HCT116 (cell line): ENCODE measurements at regions not wholly inside any gene's neighbourhood (a gene's known extent, or its start where the extent isn't known, plus 50 kb on each side); places are given as distances from the start of the nearest gene placed in this dataset.

Source experiments
- ATAC-seq: fragments of 200-7000 bp; cut with Tn5 transposase; 2 replicates; pipeline ENCODE4 v1.9.1; 2020; ENCODE audit warnings: mild to moderate bottlenecking, moderate library complexity
- BruUV-seq: library from RNA; stranded (reverse); fragments of 400-500 nt; replicated peaks from 2 replicates; lab custom pipeline; 2021; lab: Mats Ljungman, UMichigan
- CTCF ChIA-PET: fragments of 300-600 bp; sonication (Branson Sonifier 250); formaldehyde crosslinking; loops from one replicate; lab custom pipeline; 2021; ENCODE audit warnings: antibody characterized with exemption; lab: Charles Lee
- POLR2A ChIA-PET: fragments of 300-600, 350-600 bp; sonication (Branson Sonifier 250); formaldehyde crosslinking; loops from one replicate; lab custom pipeline; 2021; ENCODE audit warnings: antibody characterized with exemption; lab: Charles Lee
- RAD21 ChIA-PET, 2 experiments: fragments of 300-600 bp; sonication (Branson Sonifier 250); formaldehyde crosslinking; loops; one replicate each; lab custom pipeline; 2023; ENCODE audit warnings: low total read pairs in 2 of 2; ENCODE audit not compliant: uncharacterized antibody in 2 of 2, unreplicated experiment in 2 of 2, low non-redundant PET in 1 of 2; lab: Charles Lee
- DNase-seq: peaks from one replicate; pipeline ENCODE4 v3.0.0-alpha.2; 2010; ENCODE audit warnings: low read depth, low spot score
- H2AFZ ChIP-seq: fragments of 200-600 bp; shearing (Covaris generic), sonication (generic); 2 replicates; pipeline ENCODE4 v1.6.1; 2017; ENCODE audit warnings: low read depth, mixed run types, mixed read lengths, antibody characterized with exemption, low read length; ENCODE audit not compliant: poor library complexity, severe bottlenecking
- H3K27ac ChIP-seq: 2 replicates; pipeline ENCODE4 v1.5.1; 2012; ENCODE audit warnings: low read depth, low read length
- H3K27me3 ChIP-seq: fragments of 200-600 bp; sonication (generic); 2 replicates; pipeline ENCODE4 v1.6.1; 2016; ENCODE audit warnings: mixed run types, low read length, mixed read lengths; ENCODE audit not compliant: insufficient read depth
- H3K36me3 ChIP-seq, 2 experiments: fragments of 200-500 bp in 1 of 2; fragments of 200-600 bp in 1 of 2; sonication (Bioruptor generic) in 1 of 2; sonication (generic) in 1 of 2; 2 replicates each; pipeline versions ENCODE4 v1.5.1 to v1.6.1; 2014 to 2016; ENCODE audit warnings: low read length in 2 of 2, inconsistent platforms in 1 of 2, mixed read lengths in 1 of 2, mixed run types in 1 of 2; ENCODE audit not compliant: insufficient read depth in 2 of 2, control insufficient read depth in 1 of 2
- H3K4me1 ChIP-seq, 2 experiments: fragments of 200-600 bp in 1 of 2; sonication (generic) in 1 of 2; 2 replicates each; pipeline versions ENCODE4 v1.5.1 to v1.6.1; 2012 to 2017; ENCODE audit warnings: low read length in 2 of 2, inconsistent platforms in 1 of 2, mild to moderate bottlenecking in 1 of 2, mixed read lengths in 1 of 2, mixed run types in 1 of 2, moderate library complexity in 1 of 2; ENCODE audit not compliant: insufficient read depth in 2 of 2, control insufficient read depth in 1 of 2
- H3K4me2 ChIP-seq: fragments of 200-600 bp; sonication (generic); 2 replicates; pipeline ENCODE4 v1.6.1; 2017; ENCODE audit warnings: mixed run types, low read length, mixed read lengths
- H3K4me3 ChIP-seq, 2 experiments: fragments of 200-600 bp in 1 of 2; sonication (generic) in 1 of 2; replicated peaks in 1 of 2; 2 replicates each; pipeline ENCODE4 v1.5.1; 2011 to 2016; ENCODE audit warnings: low read length in 2 of 2, control low read depth in 1 of 2, low read depth in 1 of 2, mild to moderate bottlenecking in 1 of 2, mixed read lengths in 1 of 2, mixed run types in 1 of 2
- H3K79me2 ChIP-seq: fragments of 200-600 bp; sonication (generic); 2 replicates; pipeline ENCODE4 v1.6.1; 2017; ENCODE audit warnings: mild to moderate bottlenecking, mixed run types, low read length, moderate library complexity, mixed read lengths; ENCODE audit not compliant: insufficient read depth
- H3K9ac ChIP-seq: fragments of 200-600 bp; sonication (generic); 2 replicates; pipeline ENCODE4 v1.6.1; 2016; ENCODE audit warnings: low read length, mixed read lengths
- H3K9me2 ChIP-seq: fragments of 200-600 bp; sonication (generic), shearing (Covaris generic); 2 replicates; pipeline ENCODE4 v1.6.1; 2017; ENCODE audit warnings: mixed run types, mild to moderate bottlenecking, moderate library complexity; ENCODE audit not compliant: insufficient read depth
- H3K9me3 ChIP-seq, 2 experiments: fragments of 200-500 bp in 1 of 2; fragments of 200-600 bp in 1 of 2; sonication (Bioruptor generic) in 1 of 2; sonication (generic) in 1 of 2; 2 replicates each; pipeline ENCODE4 v1.6.1; 2014 to 2017; ENCODE audit warnings: low read length in 2 of 2, mixed read lengths in 2 of 2, inconsistent platforms in 1 of 2, low read depth in 1 of 2, mild to moderate bottlenecking in 1 of 2, mixed run types in 1 of 2, moderate library complexity in 1 of 2; ENCODE audit not compliant: control insufficient read depth in 1 of 2, insufficient read depth in 1 of 2
- H4K20me1 ChIP-seq: fragments of 200-600 bp; sonication (generic), shearing (Covaris generic); 2 replicates; pipeline ENCODE4 v1.6.1; 2017; ENCODE audit warnings: mixed run types, mild to moderate bottlenecking, moderate library complexity; ENCODE audit not compliant: insufficient read depth
- CBX3 ChIP-seq: IDR thresholded peaks from 2 replicates; pipeline ENCODE4 v1.6.1; 2012; ENCODE audit warnings: low read depth
- EGR1 ChIP-seq: IDR thresholded peaks from 2 replicates; pipeline ENCODE4 v1.6.1; 2012; ENCODE audit warnings: low read depth
- ELF1 ChIP-seq: IDR thresholded peaks from 2 replicates; pipeline ENCODE4 v1.6.1; 2012; ENCODE audit warnings: low read depth, borderline replicate concordance
- EZH2phosphoT487 ChIP-seq: fragments of 200-600 bp; IDR thresholded peaks from 2 replicates; pipeline ENCODE4 v1.6.1; 2018; ENCODE audit warnings: antibody characterized with exemption, borderline replicate concordance
- FOSL1 ChIP-seq: IDR thresholded peaks from 2 replicates; pipeline ENCODE4 v1.6.1; 2012; ENCODE audit warnings: low read depth
- JUND ChIP-seq: IDR thresholded peaks from 2 replicates; pipeline ENCODE4 v1.6.1; 2012
- POLR2A ChIP-seq: IDR thresholded peaks from 2 replicates; pipeline ENCODE4 v1.7.0; 2011; ENCODE audit warnings: borderline replicate concordance; ENCODE audit not compliant: insufficient read depth, insufficient read length; ENCODE audit errors: extremely low read depth
- POLR2AphosphoS5 ChIP-seq: IDR thresholded peaks from 2 replicates; pipeline ENCODE4 v1.6.1; 2011; ENCODE audit warnings: mild to moderate bottlenecking, low read depth, low read length, moderate library complexity
- RAD21 ChIP-seq: IDR thresholded peaks from 2 replicates; pipeline ENCODE4 v1.6.1; 2012; ENCODE audit warnings: low read depth, mild to moderate bottlenecking
- SIN3A ChIP-seq: IDR thresholded peaks from 2 replicates; pipeline ENCODE4 v1.6.1; 2012; ENCODE audit warnings: low read depth
- SP1 ChIP-seq: IDR thresholded peaks from 2 replicates; pipeline ENCODE4 v1.6.1; 2012; ENCODE audit warnings: low read depth
- TCF7L2 ChIP-seq: IDR thresholded peaks from 2 replicates; pipeline ENCODE4 v1.7.0; 2011; ENCODE audit warnings: borderline replicate concordance, inconsistent platforms; ENCODE audit not compliant: insufficient read depth, insufficient read length; ENCODE audit errors: extremely low read depth
- YY1 ChIP-seq: IDR thresholded peaks from 2 replicates; pipeline ENCODE4 v1.6.1; 2011; ENCODE audit warnings: low read length, low read depth, moderate library complexity, mild to moderate bottlenecking; ENCODE audit not compliant: insufficient replicate concordance; ENCODE audit errors: extremely low read depth
- ZFX ChIP-seq: fragments of 450-650 bp; IDR thresholded peaks from 2 replicates; pipeline ENCODE4 v1.6.1; 2017
- ZNF274 ChIP-seq: fragments of 200-500 bp; sonication (Bioruptor generic); IDR thresholded peaks from 2 replicates; pipeline ENCODE4 v1.6.1; 2014; ENCODE audit warnings: mild to moderate bottlenecking, low read depth, low read length, inconsistent platforms
- intact Hi-C: fragments of 100-400 bp; cut with micrococcal nuclease; formaldehyde crosslinking; loops from 2 replicates; pipeline ENCODE4 v1.10.0; 2022
- TF ChIP-seq, protein P1 (sequence below): IDR thresholded peaks from 2 replicates; pipeline ENCODE4 v1.6.1; 2012
- TF ChIP-seq, protein P2 (sequence below): IDR thresholded peaks from 2 replicates; pipeline ENCODE4 v1.6.1; 2012; ENCODE audit warnings: low read depth
- TF ChIP-seq, protein P3 (sequence below), 3 experiments: fragments of 200-600 bp in 1 of 3; sonication (generic) in 1 of 3; IDR thresholded peaks in 2 of 3; conservative IDR thresholded peaks in 1 of 3; 2 replicates each; pipeline ENCODE4 v1.5.1; 2012 to 2017; ENCODE audit warnings: low read depth in 2 of 3, low read length in 2 of 3, antibody characterized with exemption in 1 of 3, borderline replicate concordance in 1 of 3, control low read depth in 1 of 3, mild to moderate bottlenecking in 1 of 3, mixed read lengths in 1 of 3, mixed run types in 1 of 3, moderate library complexity in 1 of 3; ENCODE audit not compliant: insufficient read depth in 1 of 3
- TF ChIP-seq, protein P4 (sequence below): IDR thresholded peaks from 2 replicates; pipeline ENCODE4 v1.6.1; 2012
- TF ChIP-seq, protein P5 (sequence below): IDR thresholded peaks from 2 replicates; pipeline ENCODE4 v1.6.1; 2011; ENCODE audit warnings: mild to moderate bottlenecking, low read length, moderate library complexity; ENCODE audit not compliant: insufficient replicate concordance; ENCODE audit errors: extremely low read depth

DNA sequence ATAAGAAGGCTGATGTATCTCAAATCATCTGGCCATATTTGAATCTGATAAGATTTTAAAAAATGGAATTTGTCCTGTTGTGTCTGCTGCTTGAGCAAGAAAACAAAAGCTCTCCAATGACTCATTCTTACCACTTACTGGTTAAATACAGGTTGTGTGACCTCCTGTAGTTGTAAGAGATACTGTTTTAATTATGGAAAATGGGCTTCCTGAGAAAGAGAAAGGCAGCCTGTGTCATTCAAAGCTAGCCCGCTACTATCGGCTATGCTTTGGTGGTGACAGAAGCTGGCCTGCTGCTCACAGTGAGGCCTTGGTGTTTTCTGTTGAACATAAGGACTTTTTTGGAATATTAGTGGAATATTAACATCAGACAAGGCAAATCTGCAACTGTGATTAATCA, 1722.1 kb upstream of the PCDH10 start:
- no peaks in the 10 kb centered on the region for H3K27me3 ChIP-seq
- no peak overlapping the region for H3K4me2 ChIP-seq
- no TSS peak for BruUV-seq
- H4K20me1 ChIP-seq = no peaks in the 10 kb centered on the region
- no peak overlapping the region for H3K27ac ChIP-seq
- no peaks in the 10 kb centered on the region for H3K9me3 ChIP-seq
- no peak overlapping the region for H3K4me3 ChIP-seq
- ChIA-PET CTCF (no interaction called here), POLR2A (no interaction called here), RAD21 (no interaction called here)
- intact Hi-C loops = no loop called here
- no peak overlapping the region for H2AFZ ChIP-seq
- H3K9ac ChIP-seq = no peak overlapping the region
- no peaks in the 10 kb centered on the region for H3K9me2 ChIP-seq
- no peak for TF ChIP-seq POLR2A
- no peak for TF ChIP-seq TCF7L2
- TF ChIP-seq SP1 = no peak
- TF ChIP-seq POLR2AphosphoS5 = no peak
- TF ChIP-seq RAD21 = no peak
- TF ChIP-seq, protein P1, sequence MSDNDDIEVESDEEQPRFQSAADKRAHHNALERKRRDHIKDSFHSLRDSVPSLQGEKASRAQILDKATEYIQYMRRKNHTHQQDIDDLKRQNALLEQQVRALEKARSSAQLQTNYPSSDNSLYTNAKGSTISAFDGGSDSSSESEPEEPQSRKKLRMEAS = no peak
- TF ChIP-seq SIN3A = no peak
- no peak for TF ChIP-seq EZH2phosphoT487
- TF ChIP-seq, protein P2, sequence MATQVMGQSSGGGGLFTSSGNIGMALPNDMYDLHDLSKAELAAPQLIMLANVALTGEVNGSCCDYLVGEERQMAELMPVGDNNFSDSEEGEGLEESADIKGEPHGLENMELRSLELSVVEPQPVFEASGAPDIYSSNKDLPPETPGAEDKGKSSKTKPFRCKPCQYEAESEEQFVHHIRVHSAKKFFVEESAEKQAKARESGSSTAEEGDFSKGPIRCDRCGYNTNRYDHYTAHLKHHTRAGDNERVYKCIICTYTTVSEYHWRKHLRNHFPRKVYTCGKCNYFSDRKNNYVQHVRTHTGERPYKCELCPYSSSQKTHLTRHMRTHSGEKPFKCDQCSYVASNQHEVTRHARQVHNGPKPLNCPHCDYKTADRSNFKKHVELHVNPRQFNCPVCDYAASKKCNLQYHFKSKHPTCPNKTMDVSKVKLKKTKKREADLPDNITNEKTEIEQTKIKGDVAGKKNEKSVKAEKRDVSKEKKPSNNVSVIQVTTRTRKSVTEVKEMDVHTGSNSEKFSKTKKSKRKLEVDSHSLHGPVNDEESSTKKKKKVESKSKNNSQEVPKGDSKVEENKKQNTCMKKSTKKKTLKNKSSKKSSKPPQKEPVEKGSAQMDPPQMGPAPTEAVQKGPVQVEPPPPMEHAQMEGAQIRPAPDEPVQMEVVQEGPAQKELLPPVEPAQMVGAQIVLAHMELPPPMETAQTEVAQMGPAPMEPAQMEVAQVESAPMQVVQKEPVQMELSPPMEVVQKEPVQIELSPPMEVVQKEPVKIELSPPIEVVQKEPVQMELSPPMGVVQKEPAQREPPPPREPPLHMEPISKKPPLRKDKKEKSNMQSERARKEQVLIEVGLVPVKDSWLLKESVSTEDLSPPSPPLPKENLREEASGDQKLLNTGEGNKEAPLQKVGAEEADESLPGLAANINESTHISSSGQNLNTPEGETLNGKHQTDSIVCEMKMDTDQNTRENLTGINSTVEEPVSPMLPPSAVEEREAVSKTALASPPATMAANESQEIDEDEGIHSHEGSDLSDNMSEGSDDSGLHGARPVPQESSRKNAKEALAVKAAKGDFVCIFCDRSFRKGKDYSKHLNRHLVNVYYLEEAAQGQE = no peak
- TF ChIP-seq FOSL1 = no peak
- TF ChIP-seq ELF1 = no peak
- TF ChIP-seq YY1 = no peak
- no peak for TF ChIP-seq ZNF274
- no peak for TF ChIP-seq JUND
- no peak for TF ChIP-seq CBX3
- TF ChIP-seq, protein P3, sequence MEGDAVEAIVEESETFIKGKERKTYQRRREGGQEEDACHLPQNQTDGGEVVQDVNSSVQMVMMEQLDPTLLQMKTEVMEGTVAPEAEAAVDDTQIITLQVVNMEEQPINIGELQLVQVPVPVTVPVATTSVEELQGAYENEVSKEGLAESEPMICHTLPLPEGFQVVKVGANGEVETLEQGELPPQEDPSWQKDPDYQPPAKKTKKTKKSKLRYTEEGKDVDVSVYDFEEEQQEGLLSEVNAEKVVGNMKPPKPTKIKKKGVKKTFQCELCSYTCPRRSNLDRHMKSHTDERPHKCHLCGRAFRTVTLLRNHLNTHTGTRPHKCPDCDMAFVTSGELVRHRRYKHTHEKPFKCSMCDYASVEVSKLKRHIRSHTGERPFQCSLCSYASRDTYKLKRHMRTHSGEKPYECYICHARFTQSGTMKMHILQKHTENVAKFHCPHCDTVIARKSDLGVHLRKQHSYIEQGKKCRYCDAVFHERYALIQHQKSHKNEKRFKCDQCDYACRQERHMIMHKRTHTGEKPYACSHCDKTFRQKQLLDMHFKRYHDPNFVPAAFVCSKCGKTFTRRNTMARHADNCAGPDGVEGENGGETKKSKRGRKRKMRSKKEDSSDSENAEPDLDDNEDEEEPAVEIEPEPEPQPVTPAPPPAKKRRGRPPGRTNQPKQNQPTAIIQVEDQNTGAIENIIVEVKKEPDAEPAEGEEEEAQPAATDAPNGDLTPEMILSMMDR (IDR thresholded peaks at IDR 0.05 in 2 of 3, conservative IDR thresholded peaks at IDR 0.05 in 1 of 3; ENCODE audit: borderline replicate concordance in 1 of 3, insufficient read depth in 1 of 3, low read depth in 2 of 3, low read length in 2 of 3) = no peak
- no peak for TF ChIP-seq EGR1
- TF ChIP-seq, protein P4, sequence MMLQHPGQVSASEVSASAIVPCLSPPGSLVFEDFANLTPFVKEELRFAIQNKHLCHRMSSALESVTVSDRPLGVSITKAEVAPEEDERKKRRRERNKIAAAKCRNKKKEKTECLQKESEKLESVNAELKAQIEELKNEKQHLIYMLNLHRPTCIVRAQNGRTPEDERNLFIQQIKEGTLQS = no peak
- TF ChIP-seq ZFX = no peak
- TF ChIP-seq, protein P5, sequence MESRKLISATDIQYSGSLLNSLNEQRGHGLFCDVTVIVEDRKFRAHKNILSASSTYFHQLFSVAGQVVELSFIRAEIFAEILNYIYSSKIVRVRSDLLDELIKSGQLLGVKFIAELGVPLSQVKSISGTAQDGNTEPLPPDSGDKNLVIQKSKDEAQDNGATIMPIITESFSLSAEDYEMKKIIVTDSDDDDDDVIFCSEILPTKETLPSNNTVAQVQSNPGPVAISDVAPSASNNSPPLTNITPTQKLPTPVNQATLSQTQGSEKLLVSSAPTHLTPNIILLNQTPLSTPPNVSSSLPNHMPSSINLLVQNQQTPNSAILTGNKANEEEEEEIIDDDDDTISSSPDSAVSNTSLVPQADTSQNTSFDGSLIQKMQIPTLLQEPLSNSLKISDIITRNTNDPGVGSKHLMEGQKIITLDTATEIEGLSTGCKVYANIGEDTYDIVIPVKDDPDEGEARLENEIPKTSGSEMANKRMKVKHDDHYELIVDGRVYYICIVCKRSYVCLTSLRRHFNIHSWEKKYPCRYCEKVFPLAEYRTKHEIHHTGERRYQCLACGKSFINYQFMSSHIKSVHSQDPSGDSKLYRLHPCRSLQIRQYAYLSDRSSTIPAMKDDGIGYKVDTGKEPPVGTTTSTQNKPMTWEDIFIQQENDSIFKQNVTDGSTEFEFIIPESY = no peak
- no peaks in the 10 kb centered on the region for H3K4me1 ChIP-seq
- H3K36me3 ChIP-seq = no peaks in the 10 kb centered on the region
- DNase-seq (no peak), ATAC-seq (no peak)
- no peaks in the 10 kb centered on the region for H3K79me2 ChIP-seq
